H9 (cell line): ENCODE measurements at regions not wholly inside any gene's neighbourhood (a gene's known extent, or its start where the extent isn't known, plus 50 kb on each side); places are given as distances from the start of the nearest gene placed in this dataset.

ENCODE experiments used
- DNase-seq: peaks from one replicate; pipeline ENCODE4 v3.0.0-alpha.2; 2017
- H2AFZ ChIP-seq: one replicate; pipeline ENCODE4 v1.6.1; 2013; ENCODE audit warnings: mild to moderate bottlenecking, low read length, control low read depth, moderate library complexity
- H2AK5ac ChIP-seq: 2 replicates; pipeline ENCODE4 v1.6.1; 2013; ENCODE audit warnings: low read length, control low read depth, mixed read lengths; ENCODE audit not compliant: insufficient read length
- H2BK120ac ChIP-seq: one replicate; pipeline ENCODE4 v1.6.1; 2013; ENCODE audit warnings: low read depth, mild to moderate bottlenecking, low read length, control low read depth, inconsistent platforms; ENCODE audit not compliant: poor library complexity, severe bottlenecking
- H2BK12ac ChIP-seq: 2 replicates; pipeline ENCODE4 v1.6.1; 2013; ENCODE audit warnings: low read length, control low read depth, mixed read lengths, low read depth; ENCODE audit not compliant: insufficient read length
- H2BK15ac ChIP-seq: 2 replicates; pipeline ENCODE4 v1.6.1; 2013; ENCODE audit warnings: low read depth, low read length, control low read depth
- H2BK20ac ChIP-seq: one replicate; pipeline ENCODE4 v1.6.1; 2013; ENCODE audit warnings: low read depth, mild to moderate bottlenecking, low read length, control low read depth, inconsistent platforms; ENCODE audit not compliant: poor library complexity, severe bottlenecking
- H2BK5ac ChIP-seq: 2 replicates; pipeline ENCODE4 v1.6.1; 2013; ENCODE audit warnings: low read length, control low read depth, mixed read lengths; ENCODE audit not compliant: insufficient read length
- H3K14ac ChIP-seq: 2 replicates; pipeline ENCODE4 v1.6.1; 2013; ENCODE audit warnings: low read length, control low read depth; ENCODE audit not compliant: insufficient read depth
- H3K18ac ChIP-seq: 2 replicates; pipeline ENCODE4 v1.6.1; 2013; ENCODE audit warnings: low read depth, mild to moderate bottlenecking, mixed read lengths, low read length, control low read depth; ENCODE audit not compliant: insufficient read length
- H3K23ac ChIP-seq: 2 replicates; pipeline ENCODE4 v1.6.1; 2013; ENCODE audit warnings: low read length, control low read depth, mixed read lengths, low read depth; ENCODE audit not compliant: insufficient read length
- H3K23me2 ChIP-seq: 2 replicates; pipeline ENCODE4 v1.6.1; 2013; ENCODE audit warnings: low read depth, mild to moderate bottlenecking, mixed read lengths, low read length, control low read depth; ENCODE audit not compliant: insufficient read length, poor library complexity, severe bottlenecking
- H3K27ac ChIP-seq: 2 replicates; pipeline ENCODE4 v1.5.1; 2013; ENCODE audit warnings: low read length, control low read depth, mixed read lengths, low read depth; ENCODE audit not compliant: insufficient read length
- H3K27me3 ChIP-seq: 2 replicates; pipeline ENCODE4 v1.6.1; 2013; ENCODE audit warnings: low read length, control low read depth, inconsistent platforms; ENCODE audit not compliant: insufficient read depth
- H3K4ac ChIP-seq: 2 replicates; pipeline ENCODE4 v1.6.1; 2013; ENCODE audit warnings: low read depth, mild to moderate bottlenecking, control low read depth, inconsistent platforms, low read length, moderate library complexity
- H3K4me1 ChIP-seq: 2 replicates; pipeline ENCODE4 v1.6.1; 2013; ENCODE audit warnings: low read length, control low read depth, inconsistent platforms; ENCODE audit not compliant: insufficient read depth
- H3K4me2 ChIP-seq: 2 replicates; pipeline ENCODE4 v1.6.1; 2013; ENCODE audit warnings: low read length, control low read depth, mixed read lengths; ENCODE audit not compliant: insufficient read length, insufficient read depth
- H3K56ac ChIP-seq: 2 replicates; pipeline ENCODE4 v1.6.1; 2013; ENCODE audit warnings: low read depth, mild to moderate bottlenecking, mixed read lengths, low read length, control low read depth; ENCODE audit not compliant: insufficient read length
- H3K79me1 ChIP-seq: 2 replicates; pipeline ENCODE4 v1.6.1; 2013; ENCODE audit warnings: low read depth, mild to moderate bottlenecking, moderate library complexity, low read length, control low read depth, inconsistent platforms; ENCODE audit not compliant: insufficient read depth, poor library complexity, severe bottlenecking
- H3K79me2 ChIP-seq: 2 replicates; pipeline ENCODE4 v1.6.1; 2013; ENCODE audit warnings: low read length, control low read depth, inconsistent platforms; ENCODE audit not compliant: insufficient read depth
- H3K9ac ChIP-seq: 2 replicates; pipeline ENCODE4 v1.6.1; 2013; ENCODE audit warnings: low read length, control low read depth, mixed read lengths; ENCODE audit not compliant: insufficient read length; ENCODE audit errors: extremely low read depth
- H3K9me3 ChIP-seq: one replicate; pipeline ENCODE4 v1.6.1; 2013; ENCODE audit warnings: low read depth, low read length, inconsistent platforms; ENCODE audit not compliant: control insufficient read depth
- H3T11ph ChIP-seq: one replicate; pipeline ENCODE4 v1.6.1; 2013; ENCODE audit warnings: mild to moderate bottlenecking, low read length, control low read depth, inconsistent platforms
- H4K20me1 ChIP-seq: one replicate; pipeline ENCODE4 v1.6.1; 2013; ENCODE audit not compliant: control insufficient read depth, insufficient read length, insufficient read depth
- H4K5ac ChIP-seq: 2 replicates; pipeline ENCODE4 v1.6.1; 2013; ENCODE audit warnings: low read depth, mild to moderate bottlenecking, mixed read lengths, low read length, control low read depth; ENCODE audit not compliant: insufficient read length
- H4K8ac ChIP-seq: replicated peaks from 2 replicates; pipeline ENCODE4 v1.6.1; 2013; ENCODE audit warnings: low read length, control low read depth, mixed read lengths, low read depth; ENCODE audit not compliant: insufficient read length
- H4K91ac ChIP-seq: 2 replicates; pipeline ENCODE4 v1.6.1; 2013; ENCODE audit warnings: low read depth, mild to moderate bottlenecking, moderate library complexity, mixed read lengths, low read length, control low read depth; ENCODE audit not compliant: insufficient read length
- H3K27ac Mint-ChIP-seq, 3 experiments: 2 replicates in 2 of 3; 3 replicates in 1 of 3; pipeline ENCODE4 v1.8.0; 2020 to 2021; ENCODE audit warnings: mixed read lengths in 3 of 3, mild to moderate bottlenecking in 1 of 3, moderate library complexity in 1 of 3
- H3K27me3 Mint-ChIP-seq: 2 replicates; pipeline ENCODE4 v1.8.0; 2021; ENCODE audit warnings: low read depth, mild to moderate bottlenecking, moderate library complexity, mixed read lengths
- H3K36me3 Mint-ChIP-seq, 3 experiments: 2 replicates in 2 of 3; 3 replicates in 1 of 3; pipeline ENCODE4 v1.8.0; 2020 to 2021; ENCODE audit warnings: low read depth in 3 of 3, mixed read lengths in 3 of 3; ENCODE audit not compliant: insufficient read depth in 1 of 3
- H3K4me1 Mint-ChIP-seq, 2 experiments: 2 replicates each; pipeline ENCODE4 v1.8.0; 2020; ENCODE audit warnings: mixed read lengths in 2 of 2
- H3K4me3 Mint-ChIP-seq, 2 experiments: 2 replicates in 1 of 2; 3 replicates in 1 of 2; pipeline ENCODE4 v1.8.0; 2020 to 2021; ENCODE audit warnings: mild to moderate bottlenecking in 2 of 2, mixed read lengths in 2 of 2, moderate library complexity in 1 of 2
- H3K9me3 Mint-ChIP-seq, 2 experiments: 2 replicates in 1 of 2; 3 replicates in 1 of 2; pipeline ENCODE4 v1.8.0; 2020; ENCODE audit warnings: mild to moderate bottlenecking in 2 of 2, mixed read lengths in 2 of 2, moderate library complexity in 1 of 2
- CTCF ChIP-seq: fragments of 200-600 bp; sonication (generic); conservative IDR thresholded peaks from 3 replicates; pipeline ENCODE4 v1.8.0; 2021; ENCODE audit warnings: antibody characterized with exemption, mild to moderate bottlenecking
- WGBS: extraction: QIAGEN DNeasy Blood & Tissue Kit; methylation state at CpG from one replicate; pipeline ENCODE4 v1.1.7; 2013; ENCODE audit warnings: missing lambda C conversion rate, low lambda C conversion rate, mixed read lengths; ENCODE audit not compliant: insufficient read length; ENCODE audit errors: extremely low coverage; 5-methylcytosine and 5-hydroxymethylcytosine counted together

- no peak overlapping the region for H3K27ac ChIP-seq
- DNase-seq = no peak
- no peaks in the 10 kb centered on the region for H3K79me2 ChIP-seq
- no peaks in the 10 kb centered on the region for H3K79me1 ChIP-seq
- no peak overlapping the region for H2AK5ac ChIP-seq
- WGBS = no CpG with 5 or more reads among the region's 4 CpGs
- H3K9me3 ChIP-seq = no peaks in the 10 kb centered on the region
- Mint-ChIP-seq H3K9me3 (peaks cover 0 to 6% of the 10 kb centered on the region in 2 experiments; a peak in 1 of 5 replicates), H3K27ac (no peak overlapping the region), H3K4me3 (no peak overlapping the region), H3K36me3 (no peaks in the 10 kb centered on the region), H3K4me1 (peaks cover 0 to 9% of the 10 kb centered on the region in 2 experiments; a peak in 2 of 4 replicates), H3K27me3 (peaks cover 37% of the 10 kb centered on the region)
- H2BK120ac ChIP-seq = no peak overlapping the region
- H4K91ac ChIP-seq = no peak overlapping the region
- H3K4ac ChIP-seq = no peak overlapping the region
- no peaks in the 10 kb centered on the region for H3K23me2 ChIP-seq
- H3K27me3 ChIP-seq = no peaks in the 10 kb centered on the region
- no peak overlapping the region for H2BK20ac ChIP-seq
- no peak overlapping the region for H2BK15ac ChIP-seq
- no peak overlapping the region for H2AFZ ChIP-seq
- H3T11ph ChIP-seq = no peak overlapping the region
- no peaks in the 10 kb centered on the region for H3K4me1 ChIP-seq
- no peaks in the 10 kb centered on the region for H4K20me1 ChIP-seq
- H3K14ac ChIP-seq = no peak overlapping the region
- H3K18ac ChIP-seq = no peak overlapping the region
- no peak overlapping the region for H3K9ac ChIP-seq
- H3K4me2 ChIP-seq = no peak overlapping the region
- H3K56ac ChIP-seq = no peak overlapping the region
- H2BK12ac ChIP-seq = no peak overlapping the region
- no peak overlapping the region for H4K8ac ChIP-seq
- no peak overlapping the region for H2BK5ac ChIP-seq
- no peak for TF ChIP-seq CTCF
- no peak overlapping the region for H3K23ac ChIP-seq
- no peak overlapping the region for H4K5ac ChIP-seq
Observed at GRCh38 chr2:65525616-65526231, 93.3 kb upstream of the SPRED2 start.
